ENCODE measurements at regions not wholly inside any gene's neighbourhood (a gene's known extent, or its start where the extent isn't known, plus 50 kb on each side); places are given as distances from the start of the nearest gene placed in this dataset.

GRCh38 chr9:115241641-115242040, 123.7 kb upstream of the TNC start:
- Histone ChIP-seq H3K9ac (ENCODE audit: low read depth in 1 of 2, low read length in 2 of 2) (no peak overlapping the region), H3K9me3 (ENCODE audit: control insufficient read depth in 4 of 4, low read length in 3 of 4) (no peaks in the 10 kb centered on the region)
- TF ChIP-seq HNF4G (IDR thresholded peaks at IDR 0.05) (no peak), FOXA2 (IDR thresholded peaks at IDR 0.05) (no peak), REST (IDR thresholded peaks at IDR 0.05) (no peak), ATF3 (IDR thresholded peaks at IDR 0.05) (no peak), RXRA (IDR thresholded peaks at IDR 0.05) (no peak), JUND (IDR thresholded peaks at IDR 0.05) (no peak)

GRCh38 chr9:115249488-115249887, 131.5 kb upstream of the TNC start:
- H3K27me3 ChIP-seq (ENCODE audit: control insufficient read depth in 4 of 4, insufficient read depth in 4 of 4, low read length in 3 of 4) = no peaks in the 10 kb centered on the region
- H3K36me3 ChIP-seq (ENCODE audit: control insufficient read depth in 4 of 4, insufficient read depth in 3 of 4, low read depth in 1 of 4, low read length in 3 of 4) = no peaks in the 10 kb centered on the region
- no peak overlapping the region for H3K4me3 ChIP-seq (ENCODE audit: low read depth in 1 of 3, low read length in 3 of 3)
- no peaks in the 10 kb centered on the region for H3K4me1 ChIP-seq (ENCODE audit: control insufficient read depth in 4 of 4, insufficient read depth in 4 of 4, low read length in 3 of 4)
- no peak for TF ChIP-seq JUND (IDR thresholded peaks at IDR 0.05)
- no peak for TF ChIP-seq GABPA (IDR thresholded peaks at IDR 0.05 in 1 of 2, conservative IDR thresholded peaks at IDR 0.05 in 1 of 2)
- no peak for TF ChIP-seq EGR1 (IDR thresholded peaks at IDR 0.05; ENCODE audit: low read depth in 2 of 2)
- no peak for TF ChIP-seq RXRA (IDR thresholded peaks at IDR 0.05)
- TF ChIP-seq FOXA2 (IDR thresholded peaks at IDR 0.05) = no peak
- no peak for TF ChIP-seq MAX (IDR thresholded peaks at IDR 0.05)
- no peak for TF ChIP-seq HNF4G (IDR thresholded peaks at IDR 0.05)
- no peak for TF ChIP-seq ZBTB33 (IDR thresholded peaks at IDR 0.05)
- no peak for TF ChIP-seq TAF1 (conservative IDR thresholded peaks at IDR 0.05)
- TF ChIP-seq REST (IDR thresholded peaks at IDR 0.05) = no peak
- H3K27ac ChIP-seq (ENCODE audit: low read depth in 1 of 2, low read length in 2 of 2) = no peak overlapping the region
- H3K9me3 ChIP-seq (ENCODE audit: control insufficient read depth in 4 of 4, low read length in 3 of 4) = peaks cover 0 to 3% (median 0%) of the 10 kb centered on the region in 4 donors
- no peak overlapping the region for H3K9ac ChIP-seq (ENCODE audit: low read depth in 1 of 2, low read length in 2 of 2)
- no peak for DNase-seq (ENCODE audit: low spot score)
- WGBS = 79% methylated on average over 3 of the region's 3 CpGs

More at GRCh38 chr9:115241641-115242040, 123.7 kb upstream of the TNC start:
- H3K36me3 ChIP-seq (ENCODE audit: control insufficient read depth in 4 of 4, insufficient read depth in 3 of 4, low read depth in 1 of 4, low read length in 3 of 4) = no peaks in the 10 kb centered on the region
- WGBS = 59% methylated on average over 2 of the region's 2 CpGs
- H3K4me3 ChIP-seq (ENCODE audit: low read depth in 1 of 3, low read length in 3 of 3) = no peak overlapping the region
- no peak overlapping the region for H3K27ac ChIP-seq (ENCODE audit: low read depth in 1 of 2, low read length in 2 of 2)
- H3K27me3 ChIP-seq (ENCODE audit: control insufficient read depth in 4 of 4, insufficient read depth in 4 of 4, low read length in 3 of 4) = no peaks in the 10 kb centered on the region
- H3K4me1 ChIP-seq (ENCODE audit: control insufficient read depth in 4 of 4, insufficient read depth in 4 of 4, low read length in 3 of 4) = no peaks in the 10 kb centered on the region
- DNase-seq (ENCODE audit: low spot score) = no peak

Data from liver (tissue), 7 donors.